ENCODE measurements at regions not wholly inside any gene's neighbourhood (a gene's known extent, or its start where the extent isn't known, plus 50 kb on each side); places are given as distances from the start of the nearest gene placed in this dataset.
A peak's percentile ranks its signal among the peaks of the same experiment; 100 is the strongest.
"Not testable (repeated sequence)": the region's sequence is repeated elsewhere in the genome, so short reads cannot be mapped to it uniquely, and the experiment has no call there.

GRCh38 chr2:155653176-155653575, 679.3 kb downstream of the NR4A2 start:
- no peak for DNase-seq

- no peak for DNase-seq
Observed at GRCh38 chr2:155651851-155652250, 680.7 kb downstream of the NR4A2 start.

GRCh38 chr2:155645791-155646190, 686.7 kb downstream of the NR4A2 start:
- DNase-seq: no peak

GRCh38 chr2:155643056-155643775, 689.3 kb downstream of the NR4A2 start:
- DNase-seq: no peak

- DNase-seq: no peak
Observed at GRCh38 chr2:155633887-155634570, 698.5 kb downstream of the NR4A2 start.

GRCh38 chr2:155633060-155633839, 699.3 kb downstream of the NR4A2 start:
- no peak for DNase-seq

- DNase-seq: no peak
Observed at GRCh38 chr2:155630760-155631159, 701.8 kb downstream of the NR4A2 start.

GRCh38 chr2:155622443-155622842, 710.1 kb downstream of the NR4A2 start:
- no peak for DNase-seq

GRCh38 chr2:155600914-155601760, 731.4 kb downstream of the NR4A2 start:
- DNase-seq: no peak

GRCh38 chr2:155600296-155600695, 732.2 kb downstream of the NR4A2 start:
- no peak for DNase-seq

GRCh38 chr2:155599834-155600233, 732.7 kb downstream of the NR4A2 start:
- DNase-seq: no peak

- no peak for DNase-seq
Observed at GRCh38 chr2:155583674-155584195, 748.8 kb downstream of the NR4A2 start.

GRCh38 chr2:155574941-155575340, 757.6 kb downstream of the NR4A2 start:
- no peak for DNase-seq

GRCh38 chr2:155547571-155547970, 785.0 kb downstream of the NR4A2 start:
- DNase-seq: no peak

- DNase-seq: peak; percentile 68
Observed at GRCh38 chr2:155546721-155547555, 785.6 kb downstream of the NR4A2 start.

- DNase-seq: not testable (repeated sequence)
Observed at GRCh38 chr2:155539028-155539427, 793.5 kb downstream of the NR4A2 start.

- no peak for DNase-seq
Observed at GRCh38 chr2:155528034-155528433, 804.5 kb downstream of the NR4A2 start.

- no peak for DNase-seq
Observed at GRCh38 chr2:155525199-155525598, 807.3 kb downstream of the NR4A2 start.

GRCh38 chr2:155519529-155520130, 812.9 kb downstream of the NR4A2 start:
- DNase-seq: no peak

GRCh38 chr2:155518094-155518493, 814.4 kb downstream of the NR4A2 start:
- DNase-seq: no peak

- no peak for DNase-seq
Observed at GRCh38 chr2:155517362-155517761, 815.2 kb downstream of the NR4A2 start.

Data from NCI-H1105 treated with DMSO at 0.1 percent for 48 hours (cell line).